PC-9 (cell line): ENCODE measurements at regions not wholly inside any gene's neighbourhood (a gene's known extent, or its start where the extent isn't known, plus 50 kb on each side); places are given as distances from the start of the nearest gene placed in this dataset.

Experiments
- BruUV-seq: library from RNA; stranded (reverse); fragments of 400-500 nt; replicated peaks from 2 replicates; lab custom pipeline; 2021; lab: Mats Ljungman, UMichigan
- CTCF ChIA-PET: fragments of 300-600 bp; sonication (Branson Sonifier 250); formaldehyde crosslinking; loops from one replicate; lab custom pipeline; 2022; ENCODE audit warnings: antibody characterized with exemption; lab: Charles Lee
- POLR2A ChIA-PET: fragments of 300-600 bp; sonication (Branson Sonifier 250); formaldehyde crosslinking; loops from one replicate; lab custom pipeline; 2022; ENCODE audit warnings: antibody characterized with exemption; ENCODE audit not compliant: unreplicated experiment; lab: Charles Lee
- DNase-seq, 2 experiments: peaks; one replicate each; pipeline versions ENCODE4 v3.0.0 to v3.0.0-alpha.2; 2015 to 2022; ENCODE audit warnings: mixed read lengths in 1 of 2
- H2AFZ ChIP-seq: fragments of 200-600 bp; sonication (generic); 2 replicates; pipeline ENCODE4 v1.8.1; 2017; ENCODE audit warnings: antibody characterized with exemption
- H3F3A ChIP-seq: fragments of 200-600 bp; sonication (generic); 2 replicates; pipeline ENCODE4 v1.8.1; 2017; ENCODE audit warnings: antibody characterized with exemption, mild to moderate bottlenecking, low read depth; ENCODE audit not compliant: insufficient read depth
- H3K27ac ChIP-seq: fragments of 200-600 bp; sonication (generic); 2 replicates; pipeline ENCODE4 v1.6.1; 2016; ENCODE audit warnings: mixed run types
- H3K27me3 ChIP-seq: fragments of 200-600 bp; sonication (generic); 2 replicates; pipeline ENCODE4 v1.6.1; 2016; ENCODE audit warnings: low read depth, mixed run types; ENCODE audit not compliant: insufficient read depth
- H3K36me3 ChIP-seq: fragments of 200-600 bp; sonication (generic); 2 replicates; pipeline ENCODE4 v1.6.1; 2016; ENCODE audit warnings: low read depth, mixed run types
- H3K4me1 ChIP-seq: fragments of 200-600 bp; sonication (generic); replicated peaks from 2 replicates; pipeline ENCODE4 v1.6.1; 2016; ENCODE audit warnings: mixed run types; ENCODE audit not compliant: insufficient read depth
- H3K4me2 ChIP-seq: fragments of 200-600 bp; sonication (generic); 2 replicates; pipeline ENCODE4 v1.6.1; 2017; ENCODE audit warnings: mixed run types
- H3K4me3 ChIP-seq: fragments of 200-600 bp; sonication (generic); 2 replicates; pipeline ENCODE4 v1.6.1; 2016; ENCODE audit warnings: mixed run types
- H3K79me2 ChIP-seq: fragments of 200-600 bp; sonication (generic); 2 replicates; pipeline ENCODE4 v1.6.1; 2017; ENCODE audit warnings: low read depth, mixed run types
- H3K9me2 ChIP-seq: fragments of 200-600 bp; sonication (generic); 2 replicates; pipeline ENCODE4 v1.8.1; 2017; ENCODE audit warnings: mild to moderate bottlenecking; ENCODE audit not compliant: insufficient read depth
- H3K9me3 ChIP-seq: fragments of 200-600 bp; sonication (generic); 2 replicates; pipeline ENCODE4 v1.8.1; 2016; ENCODE audit warnings: low read depth; ENCODE audit not compliant: insufficient read depth
- H4K20me1 ChIP-seq: fragments of 200-600 bp; sonication (generic); 2 replicates; pipeline ENCODE4 v1.8.1; 2017; ENCODE audit not compliant: insufficient read depth
- CTCF ChIP-seq: fragments of 200-600 bp; sonication (generic); conservative IDR thresholded peaks from 2 replicates; pipeline ENCODE4 v1.6.1; 2017; ENCODE audit warnings: mixed run types, antibody characterized with exemption, mild to moderate bottlenecking, moderate library complexity
- EZH2 ChIP-seq: fragments of 200-600 bp; sonication (generic); IDR thresholded peaks from 2 replicates; pipeline ENCODE4 v1.8.0; 2017; ENCODE audit warnings: antibody characterized with exemption, low read depth
- intact Hi-C: fragments of 100-400 bp; cut with micrococcal nuclease; formaldehyde crosslinking; loops from one replicate; pipeline ENCODE4 v1.10.0; 2022; ENCODE audit not compliant: unreplicated experiment

DNA sequence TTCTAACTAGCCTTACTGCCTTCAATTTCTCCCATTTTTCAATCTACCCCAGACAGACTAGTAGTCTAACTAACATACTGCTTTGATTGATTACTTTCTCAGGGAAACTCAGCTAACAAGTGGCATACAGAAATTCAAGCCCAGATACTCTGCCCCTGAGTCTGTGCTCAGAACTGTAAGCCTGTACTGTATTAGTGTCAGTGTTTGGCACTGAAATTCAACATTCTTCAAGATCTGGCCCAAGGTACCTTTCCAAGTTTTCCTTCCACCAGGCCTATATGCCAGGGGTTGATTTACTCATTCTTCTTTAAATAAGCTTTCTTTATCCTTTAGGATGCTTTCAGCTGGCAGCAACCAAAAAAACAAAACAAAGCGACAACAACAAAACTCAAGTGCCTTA lies 433.2 kb upstream of the MARCKS start:
- Histone ChIP-seq H2AFZ (no peak overlapping the region), H3K27me3 (no peaks in the 10 kb centered on the region), H3K27ac (no peak overlapping the region), H3K36me3 (no peaks in the 10 kb centered on the region), H3K9me2 (no peaks in the 10 kb centered on the region), H3K79me2 (no peaks in the 10 kb centered on the region), H3K4me2 (no peak overlapping the region), H3K9me3 (no peaks in the 10 kb centered on the region; the same call in 1 of the 2 replicates), H4K20me1 (no peaks in the 10 kb centered on the region), H3K4me1 (no peaks in the 10 kb centered on the region), H3F3A (no peaks in the 10 kb centered on the region), H3K4me3 (no peak overlapping the region)
- no TSS peak for BruUV-seq
- DNase-seq, result no peak
- TF ChIP-seq EZH2 (no peak), CTCF (no peak)
- ChIA-PET CTCF (interaction anchor here (0.5 kb wide), 1 partner anchor 62 kb away, joined by 6 read pairs; no protein-coding TSS in a partner anchor), POLR2A (no interaction called here)
- intact Hi-C loops, result no loop called here

DNA sequence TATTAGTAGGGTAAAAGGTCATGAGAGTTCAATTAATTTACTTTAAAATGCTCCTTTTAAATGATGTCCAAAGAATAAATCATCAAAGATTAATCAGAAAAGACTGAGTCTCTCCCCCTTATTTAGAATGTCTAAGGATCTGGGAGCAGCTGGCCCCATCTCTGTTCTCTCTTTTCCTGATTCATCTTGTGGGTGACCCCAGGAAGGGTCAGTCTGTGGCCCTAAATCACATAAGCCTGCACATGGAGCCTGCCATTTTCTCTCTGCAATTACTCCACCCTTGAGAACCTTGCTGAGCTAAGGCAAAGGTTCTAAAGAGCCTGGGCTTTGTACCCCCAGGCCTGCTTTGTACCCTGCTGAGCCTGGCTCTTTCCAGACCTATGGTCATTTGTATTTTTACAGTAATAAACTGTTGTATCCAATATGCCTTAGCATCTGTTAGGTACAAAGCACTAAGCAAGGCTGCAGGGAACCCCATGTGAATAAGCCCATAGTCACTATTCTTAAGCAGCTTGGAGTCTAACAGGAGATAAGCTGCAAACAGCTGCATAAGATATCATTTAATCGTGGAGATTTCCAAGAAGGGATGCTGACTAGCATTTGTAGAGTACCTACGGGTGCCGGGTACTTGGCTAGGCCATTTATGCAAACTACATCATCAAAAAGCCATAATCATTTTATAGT lies 431.0 kb upstream of the MARCKS start:
- intact Hi-C loops, result no loop called here
- Histone ChIP-seq H3K9me3 (no peaks in the 10 kb centered on the region; the same call in 1 of the 2 replicates), H3K9me2 (no peaks in the 10 kb centered on the region), H3K4me2 (no peak overlapping the region), H3F3A (no peaks in the 10 kb centered on the region), H4K20me1 (no peaks in the 10 kb centered on the region), H3K4me3 (no peak overlapping the region), H3K4me1 (peaks cover 4% of the 10 kb centered on the region), H3K27me3 (no peaks in the 10 kb centered on the region), H2AFZ (no peak overlapping the region), H3K36me3 (no peaks in the 10 kb centered on the region), H3K79me2 (no peaks in the 10 kb centered on the region), H3K27ac (no peak overlapping the region)
- DNase-seq, result no peak
- POLR2A ChIA-PET, result no interaction called here
- BruUV-seq, result no TSS peak
- CTCF ChIA-PET, result interaction anchor here (0.5 kb wide), 1 partner anchor 21 kb away, joined by 3 read pairs; no protein-coding TSS in a partner anchor
- TF ChIP-seq EZH2, result no peak

GRCh38 chr6:113427617-113428016 lies 429.5 kb upstream of the MARCKS start:
- intact Hi-C loops, result no loop called here
- POLR2A ChIA-PET, result interaction anchor here (0.5 kb wide), 1 partner anchor 37 kb away, joined by 4 read pairs; no protein-coding TSS in a partner anchor

More at GRCh38 chr6:113427617-113428016, 429.5 kb upstream of the MARCKS start:
- H3K9me3 ChIP-seq, result no peaks in the 10 kb centered on the region; the same call in 1 of the 2 replicates
- no peak overlapping the region for H2AFZ ChIP-seq
- CTCF ChIA-PET, result no interaction called here
- TF ChIP-seq CTCF (no peak), EZH2 (no peak)
- H3K9me2 ChIP-seq, result no peaks in the 10 kb centered on the region
- H3K27me3 ChIP-seq, result no peaks in the 10 kb centered on the region
- no peak overlapping the region for H3K4me2 ChIP-seq
- H3K4me1 ChIP-seq, result peaks cover 19% of the 10 kb centered on the region
- peaks cover 14% of the 10 kb centered on the region for H3F3A ChIP-seq
- H4K20me1 ChIP-seq, result no peaks in the 10 kb centered on the region
- no peaks in the 10 kb centered on the region for H3K79me2 ChIP-seq
- no peak overlapping the region for H3K27ac ChIP-seq
- H3K4me3 ChIP-seq, result no peak overlapping the region
- DNase-seq, result no peak
- H3K36me3 ChIP-seq, result no peaks in the 10 kb centered on the region
- no TSS peak for BruUV-seq
